DMS 273 treated with DMSO at 0.1 percent for 48 hours (cell line): ENCODE measurements at regions not wholly inside any gene's neighbourhood (a gene's known extent, or its start where the extent isn't known, plus 50 kb on each side); places are given as distances from the start of the nearest gene placed in this dataset.

ENCODE experiments used
- DNase-seq: peaks from one replicate; lab custom pipeline; 2025; lab: John Stamatoyannopoulos, UW

- DNase-seq = no peak
Observed at GRCh38 chr16:79865918-79866317, 265.4 kb upstream of the MAF start.

- DNase-seq = no peak
Observed at GRCh38 chr16:79864781-79865391, 264.3 kb upstream of the MAF start.

GRCh38 chr16:79864032-79864780, 263.7 kb upstream of the MAF start:
- no peak for DNase-seq

GRCh38 chr16:79863128-79864031, 262.8 kb upstream of the MAF start:
- no peak for DNase-seq

GRCh38 chr16:79862601-79863000, 262.1 kb upstream of the MAF start:
- no peak for DNase-seq

- DNase-seq = no peak
Observed at GRCh38 chr16:79856581-79856980, 256.0 kb upstream of the MAF start.

- DNase-seq = no peak
Observed at GRCh38 chr16:79850348-79850747, 249.8 kb upstream of the MAF start.

GRCh38 chr16:79849119-79849518, 248.6 kb upstream of the MAF start:
- no peak for DNase-seq

GRCh38 chr16:79848719-79849118, 248.2 kb upstream of the MAF start:
- no peak for DNase-seq

GRCh38 chr16:79847569-79847968, 247.0 kb upstream of the MAF start:
- DNase-seq = no peak

GRCh38 chr16:79847101-79847500, 246.6 kb upstream of the MAF start:
- DNase-seq = no peak

- DNase-seq = no peak
Observed at GRCh38 chr16:79845734-79846135, 245.2 kb upstream of the MAF start.

- no peak for DNase-seq
Observed at GRCh38 chr16:79845033-79845733, 244.6 kb upstream of the MAF start.

GRCh38 chr16:79844603-79845002, 244.1 kb upstream of the MAF start:
- DNase-seq = no peak

- DNase-seq = no peak
Observed at GRCh38 chr16:79843631-79844043, 243.1 kb upstream of the MAF start.

GRCh38 chr16:79843145-79843544, 242.6 kb upstream of the MAF start:
- no peak for DNase-seq

GRCh38 chr16:79842197-79842596, 241.7 kb upstream of the MAF start:
- DNase-seq = no peak

- DNase-seq = no peak
Observed at GRCh38 chr16:79839466-79840341, 239.2 kb upstream of the MAF start.

- no peak for DNase-seq
Observed at GRCh38 chr16:79838496-79839259, 238.1 kb upstream of the MAF start.

- no peak for DNase-seq
Observed at GRCh38 chr16:79836144-79836543, 235.6 kb upstream of the MAF start.
